ENCODE measurements at regions not wholly inside any gene's neighbourhood (a gene's known extent, or its start where the extent isn't known, plus 50 kb on each side); places are given as distances from the start of the nearest gene placed in this dataset.

DNA sequence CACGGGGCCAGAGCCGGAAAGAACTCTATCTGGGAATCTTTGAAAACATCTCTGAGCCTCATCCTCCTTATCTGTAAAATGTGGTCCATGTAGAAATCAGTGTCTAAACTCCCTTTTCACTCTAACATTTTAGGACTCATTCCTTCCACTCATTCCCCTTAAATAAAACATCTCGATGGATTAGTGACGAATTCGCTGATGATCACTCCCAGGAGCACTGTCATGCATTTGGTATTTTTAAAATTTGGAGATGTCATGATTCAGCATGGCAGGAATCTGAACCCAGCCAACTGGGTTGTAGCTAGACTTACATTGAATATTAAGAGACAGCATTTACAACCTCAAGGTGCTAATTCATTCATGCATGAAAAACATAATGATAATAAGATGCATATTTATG lies 88.1 kb downstream of the SPANXN3 start:
- TF ChIP-seq, protein P1, sequence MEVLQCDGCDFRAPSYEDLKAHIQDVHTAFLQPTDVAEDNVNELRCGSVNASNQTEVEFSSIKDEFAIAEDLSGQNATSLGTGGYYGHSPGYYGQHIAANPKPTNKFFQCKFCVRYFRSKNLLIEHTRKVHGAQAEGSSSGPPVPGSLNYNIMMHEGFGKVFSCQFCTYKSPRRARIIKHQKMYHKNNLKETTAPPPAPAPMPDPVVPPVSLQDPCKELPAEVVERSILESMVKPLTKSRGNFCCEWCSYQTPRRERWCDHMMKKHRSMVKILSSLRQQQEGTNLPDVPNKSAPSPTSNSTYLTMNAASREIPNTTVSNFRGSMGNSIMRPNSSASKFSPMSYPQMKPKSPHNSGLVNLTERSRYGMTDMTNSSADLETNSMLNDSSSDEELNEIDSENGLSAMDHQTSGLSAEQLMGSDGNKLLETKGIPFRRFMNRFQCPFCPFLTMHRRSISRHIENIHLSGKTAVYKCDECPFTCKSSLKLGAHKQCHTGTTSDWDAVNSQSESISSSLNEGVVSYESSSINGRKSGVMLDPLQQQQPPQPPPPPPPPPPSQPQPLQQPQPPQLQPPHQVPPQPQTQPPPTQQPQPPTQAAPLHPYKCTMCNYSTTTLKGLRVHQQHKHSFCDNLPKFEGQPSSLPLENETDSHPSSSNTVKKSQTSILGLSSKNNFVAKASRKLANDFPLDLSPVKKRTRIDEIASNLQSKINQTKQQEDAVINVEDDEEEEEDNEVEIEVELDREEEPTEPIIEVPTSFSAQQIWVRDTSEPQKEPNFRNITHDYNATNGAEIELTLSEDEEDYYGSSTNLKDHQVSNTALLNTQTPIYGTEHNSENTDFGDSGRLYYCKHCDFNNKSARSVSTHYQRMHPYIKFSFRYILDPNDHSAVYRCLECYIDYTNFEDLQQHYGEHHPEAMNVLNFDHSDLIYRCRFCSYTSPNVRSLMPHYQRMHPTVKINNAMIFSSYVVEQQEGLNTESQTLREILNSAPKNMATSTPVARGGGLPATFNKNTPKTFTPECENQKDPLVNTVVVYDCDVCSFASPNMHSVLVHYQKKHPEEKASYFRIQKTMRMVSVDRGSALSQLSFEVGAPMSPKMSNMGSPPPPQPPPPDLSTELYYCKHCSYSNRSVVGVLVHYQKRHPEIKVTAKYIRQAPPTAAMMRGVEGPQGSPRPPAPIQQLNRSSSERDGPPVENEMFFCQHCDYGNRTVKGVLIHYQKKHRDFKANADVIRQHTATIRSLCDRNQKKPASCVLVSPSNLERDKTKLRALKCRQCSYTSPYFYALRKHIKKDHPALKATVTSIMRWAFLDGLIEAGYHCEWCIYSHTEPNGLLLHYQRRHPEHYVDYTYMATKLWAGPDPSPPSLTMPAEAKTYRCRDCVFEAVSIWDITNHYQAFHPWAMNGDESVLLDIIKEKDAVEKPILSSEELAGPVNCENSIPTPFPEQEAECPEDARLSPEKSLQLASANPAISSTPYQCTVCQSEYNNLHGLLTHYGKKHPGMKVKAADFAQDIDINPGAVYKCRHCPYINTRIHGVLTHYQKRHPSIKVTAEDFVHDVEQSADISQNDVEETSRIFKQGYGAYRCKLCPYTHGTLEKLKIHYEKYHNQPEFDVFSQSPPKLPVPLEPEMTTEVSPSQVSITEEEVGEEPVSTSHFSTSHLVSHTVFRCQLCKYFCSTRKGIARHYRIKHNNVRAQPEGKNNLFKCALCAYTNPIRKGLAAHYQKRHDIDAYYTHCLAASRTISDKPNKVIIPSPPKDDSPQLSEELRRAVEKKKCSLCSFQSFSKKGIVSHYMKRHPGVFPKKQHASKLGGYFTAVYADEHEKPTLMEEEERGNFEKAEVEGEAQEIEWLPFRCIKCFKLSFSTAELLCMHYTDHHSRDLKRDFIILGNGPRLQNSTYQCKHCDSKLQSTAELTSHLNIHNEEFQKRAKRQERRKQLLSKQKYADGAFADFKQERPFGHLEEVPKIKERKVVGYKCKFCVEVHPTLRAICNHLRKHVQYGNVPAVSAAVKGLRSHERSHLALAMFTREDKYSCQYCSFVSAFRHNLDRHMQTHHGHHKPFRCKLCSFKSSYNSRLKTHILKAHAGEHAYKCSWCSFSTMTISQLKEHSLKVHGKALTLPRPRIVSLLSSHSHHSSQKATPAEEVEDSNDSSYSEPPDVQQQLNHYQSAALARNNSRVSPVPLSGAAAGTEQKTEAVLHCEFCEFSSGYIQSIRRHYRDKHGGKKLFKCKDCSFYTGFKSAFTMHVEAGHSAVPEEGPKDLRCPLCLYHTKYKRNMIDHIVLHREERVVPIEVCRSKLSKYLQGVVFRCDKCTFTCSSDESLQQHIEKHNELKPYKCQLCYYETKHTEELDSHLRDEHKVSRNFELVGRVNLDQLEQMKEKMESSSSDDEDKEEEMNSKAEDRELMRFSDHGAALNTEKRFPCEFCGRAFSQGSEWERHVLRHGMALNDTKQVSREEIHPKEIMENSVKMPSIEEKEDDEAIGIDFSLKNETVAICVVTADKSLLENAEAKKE (CRISPR knock-in tag; IDR thresholded peaks at IDR 0.05) = no peak
- TF ChIP-seq ZNF114 (CRISPR knock-in tag; IDR thresholded peaks at IDR 0.05) (no peak), ZNF331 (CRISPR knock-in tag; IDR thresholded peaks at IDR 0.05; ENCODE audit: low read depth) (no peak), EZH2 (IDR thresholded peaks at IDR 0.05; ENCODE audit: low read depth, unreplicated experiment) (no peak), POLR2AphosphoS5 (IDR thresholded peaks at IDR 0.05; ENCODE audit: low read depth) (no peak), REST (IDR thresholded peaks at IDR 0.05; ENCODE audit: unreplicated experiment) (no peak), STAT1 (IDR thresholded peaks at IDR 0.05; ENCODE audit: unreplicated experiment) (no peak), CTCF (conservative IDR thresholded peaks at IDR 0.05; ENCODE audit: low read depth in 2 of 2) (no peak), NANOG (IDR thresholded peaks at IDR 0.05; ENCODE audit: borderline replicate concordance) (no peak), EZH2phosphoT487 (IDR thresholded peaks at IDR 0.05; ENCODE audit: unreplicated experiment) (no peak), CREB1 (CRISPR knock-in tag; IDR thresholded peaks at IDR 0.05; ENCODE audit: low read depth) (no peak), JUNB (IDR thresholded peaks at IDR 0.05; ENCODE audit: unreplicated experiment) (no peak)
- TF ChIP-seq, protein P2, sequence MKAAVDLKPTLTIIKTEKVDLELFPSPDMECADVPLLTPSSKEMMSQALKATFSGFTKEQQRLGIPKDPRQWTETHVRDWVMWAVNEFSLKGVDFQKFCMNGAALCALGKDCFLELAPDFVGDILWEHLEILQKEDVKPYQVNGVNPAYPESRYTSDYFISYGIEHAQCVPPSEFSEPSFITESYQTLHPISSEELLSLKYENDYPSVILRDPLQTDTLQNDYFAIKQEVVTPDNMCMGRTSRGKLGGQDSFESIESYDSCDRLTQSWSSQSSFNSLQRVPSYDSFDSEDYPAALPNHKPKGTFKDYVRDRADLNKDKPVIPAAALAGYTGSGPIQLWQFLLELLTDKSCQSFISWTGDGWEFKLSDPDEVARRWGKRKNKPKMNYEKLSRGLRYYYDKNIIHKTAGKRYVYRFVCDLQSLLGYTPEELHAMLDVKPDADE (IDR thresholded peaks at IDR 0.05) = no peak
- Histone ChIP-seq H3K79me2 (replicated peaks; ENCODE audit: insufficient read depth) (no peaks in the 10 kb centered on the region), H4K20me1 (replicated peaks; ENCODE audit: insufficient read depth) (no peaks in the 10 kb centered on the region), H2AFZ (no peak overlapping the region), H3K27me3 (ENCODE audit: insufficient read depth) (no peaks in the 10 kb centered on the region), H3K4me3 (no peak overlapping the region), H3K4me1 (ENCODE audit: insufficient read depth) (no peaks in the 10 kb centered on the region), H3K9me2 (ENCODE audit: insufficient read depth) (no peaks in the 10 kb centered on the region), H3K36me3 (ENCODE audit: insufficient read depth) (no peaks in the 10 kb centered on the region), H3K4me2 (no peak overlapping the region), H3F3A (replicated peaks; ENCODE audit: low read depth) (no peaks in the 10 kb centered on the region), H3K27ac (ENCODE audit: low read depth) (no peak overlapping the region)
- H3K27me3 Mint-ChIP-seq (ENCODE audit: insufficient read depth, low read depth, poor library complexity) = no peaks in the 10 kb centered on the region
- H3K4me3 Mint-ChIP-seq = no peak overlapping the region
- no peak for DNase-seq (ENCODE audit: low spot score)
- no peak overlapping the region for H3K27ac Mint-ChIP-seq
- peaks cover 3% of the 10 kb centered on the region; the same call in 1 of the 3 replicates for H3K9me3 Mint-ChIP-seq
- no peak for ATAC-seq
- no peaks in the 10 kb centered on the region for H3K36me3 Mint-ChIP-seq (ENCODE audit: low read depth)
- H3K4me1 Mint-ChIP-seq = no peaks in the 10 kb centered on the region

All from GM23338 (cell line).